Stimulated activated CD4-positive, alpha-beta T cell treated with anti-CD3 and anti-CD28 coated beads, Interleukin-4, amount 100 ng/mL, for 1 hour (primary cell): ENCODE measurements at regions not wholly inside any gene's neighbourhood (a gene's known extent, or its start where the extent isn't known, plus 50 kb on each side); places are given as distances from the start of the nearest gene placed in this dataset.
A peak's percentile ranks its signal among the peaks of the same experiment; 100 is the strongest.
"Not testable (repeated sequence)": the region's sequence is repeated elsewhere in the genome, so short reads cannot be mapped to it uniquely, and the experiment has no call there.

Experiments
- DNase-seq: peaks from one replicate; pipeline ENCODE4 v3.0.0-alpha.2; 2020

- no peak for DNase-seq
Measured at GRCh38 chr17:51389875-51390274, 129.5 kb downstream of the UTP18 start.

GRCh38 chr17:51391982-51392654 lies 131.8 kb downstream of the UTP18 start:
- DNase-seq, result no peak

GRCh38 chr17:51395621-51396020 lies 135.3 kb downstream of the UTP18 start:
- no peak for DNase-seq

GRCh38 chr17:51397361-51398127 lies 137.2 kb downstream of the UTP18 start:
- DNase-seq, result no peak

- no peak for DNase-seq
Measured at GRCh38 chr17:51398128-51398525, 137.8 kb downstream of the UTP18 start.

GRCh38 chr17:51398687-51399086 lies 138.3 kb downstream of the UTP18 start:
- DNase-seq, result no peak

GRCh38 chr17:51401279-51401678 lies 140.9 kb downstream of the UTP18 start:
- no peak for DNase-seq

GRCh38 chr17:51402899-51403298 lies 142.6 kb downstream of the UTP18 start:
- no peak for DNase-seq

GRCh38 chr17:51407576-51407975 lies 147.2 kb downstream of the UTP18 start:
- DNase-seq, result no peak

GRCh38 chr17:51419476-51419875 lies 159.1 kb downstream of the UTP18 start:
- no peak for DNase-seq

- DNase-seq, result no peak
Measured at GRCh38 chr17:51421525-51421924, 161.2 kb downstream of the UTP18 start.

- DNase-seq, result no peak
Measured at GRCh38 chr17:51422634-51423033, 162.3 kb downstream of the UTP18 start.

- no peak for DNase-seq
Measured at GRCh38 chr17:51423421-51424160, 163.2 kb downstream of the UTP18 start.

GRCh38 chr17:51425773-51426172 lies 165.4 kb downstream of the UTP18 start:
- no peak for DNase-seq

GRCh38 chr17:51427323-51427811 lies 167.0 kb downstream of the UTP18 start:
- DNase-seq, result no peak

GRCh38 chr17:51427856-51428255 lies 167.5 kb downstream of the UTP18 start:
- DNase-seq, result peak; percentile 64

GRCh38 chr17:51428668-51429495 lies 168.5 kb downstream of the UTP18 start:
- DNase-seq, result no peak

- DNase-seq, result not testable (repeated sequence)
Measured at GRCh38 chr17:51429938-51430337, 169.6 kb downstream of the UTP18 start.

GRCh38 chr17:51430591-51430990 lies 170.2 kb downstream of the UTP18 start:
- DNase-seq, result no peak

GRCh38 chr17:51434434-51435170 lies 174.3 kb downstream of the UTP18 start:
- no peak for DNase-seq

- no peak for DNase-seq
Measured at GRCh38 chr17:51435171-51435552, 174.8 kb downstream of the UTP18 start.

GRCh38 chr17:51435641-51436091 lies 175.3 kb downstream of the UTP18 start:
- peak; percentile 40 for DNase-seq
